IMR-90 (cell line): ENCODE measurements at regions not wholly inside any gene's neighbourhood (a gene's known extent, or its start where the extent isn't known, plus 50 kb on each side); places are given as distances from the start of the nearest gene placed in this dataset.

Experiments
- ATAC-seq: fragments of 200-7000 bp; cut with Tn5 transposase; 2 replicates; pipeline ENCODE4 v1.9.1; 2020; ENCODE audit warnings: low read depth, mild to moderate bottlenecking, moderate library complexity
- BruUV-seq: library from RNA; stranded (reverse); fragments of 400-500 nt; replicated peaks from 2 replicates; lab custom pipeline; 2021; lab: Mats Ljungman, UMichigan
- CTCF ChIA-PET: fragments of 300-600 bp; formaldehyde crosslinking; extraction: SDS; loops from one replicate; lab custom pipeline; 2021; ENCODE audit warnings: antibody characterized with exemption; lab: Yijun Ruan, JAX
- POLR2A ChIA-PET: fragments of 300-600 bp; sonication (Branson Sonifier 250); formaldehyde crosslinking; loops from one replicate; lab custom pipeline; 2022; ENCODE audit warnings: antibody characterized with exemption; ENCODE audit not compliant: unreplicated experiment; lab: Charles Lee
- DNase-seq: peaks from one replicate; pipeline ENCODE4 v3.0.0; 2013
- H2AFZ ChIP-seq: replicated peaks from 2 replicates; pipeline ENCODE3; 2013; ENCODE audit warnings: low read length, mild to moderate bottlenecking; ENCODE audit not compliant: poor library complexity
- H2AK5ac ChIP-seq: 2 replicates; pipeline ENCODE4 v1.6.1; 2013; ENCODE audit warnings: low read depth, low read length, inconsistent platforms
- H2AK9ac ChIP-seq: replicated peaks from 2 replicates; pipeline ENCODE3; 2013; ENCODE audit warnings: mild to moderate bottlenecking, low read depth, low read length, moderate library complexity; ENCODE audit not compliant: poor library complexity
- H2BK120ac ChIP-seq: 2 replicates; pipeline ENCODE4 v1.6.1; 2013; ENCODE audit warnings: low read depth, low read length, inconsistent platforms
- H2BK15ac ChIP-seq: 3 replicates; pipeline ENCODE4 v1.6.1; 2013; ENCODE audit warnings: low read depth, low read length, inconsistent platforms
- H2BK20ac ChIP-seq: 2 replicates; pipeline ENCODE4 v1.6.1; 2013; ENCODE audit warnings: low read depth, mild to moderate bottlenecking, inconsistent platforms, low read length, moderate library complexity
- H2BK5ac ChIP-seq: 2 replicates; pipeline ENCODE4 v1.6.1; 2013; ENCODE audit warnings: mild to moderate bottlenecking, low read depth, low read length, inconsistent platforms; ENCODE audit not compliant: poor library complexity, severe bottlenecking
- H3K14ac ChIP-seq: replicated peaks from 2 replicates; pipeline ENCODE4 v1.6.1; 2013; ENCODE audit warnings: low read depth, low read length, inconsistent platforms
- H3K18ac ChIP-seq: 2 replicates; pipeline ENCODE4 v1.6.1; 2013; ENCODE audit warnings: low read depth, low read length, control low read depth
- H3K23ac ChIP-seq: 2 replicates; pipeline ENCODE4 v1.6.1; 2013; ENCODE audit warnings: low read depth, low read length, inconsistent platforms
- H3K27ac ChIP-seq: 2 replicates; pipeline ENCODE4 v1.5.1; 2013; ENCODE audit warnings: mild to moderate bottlenecking, control low read depth, low read length; ENCODE audit not compliant: insufficient read depth
- H3K27me3 ChIP-seq: 2 replicates; pipeline ENCODE4 v1.6.1; 2013; ENCODE audit warnings: low read length; ENCODE audit not compliant: control insufficient read depth, insufficient read depth
- H3K36me3 ChIP-seq: 2 replicates; pipeline ENCODE4 v1.6.1; 2013; ENCODE audit warnings: low read length, mixed read lengths; ENCODE audit not compliant: control insufficient read depth, insufficient read depth
- H3K4ac ChIP-seq: 2 replicates; pipeline ENCODE4 v1.6.1; 2013; ENCODE audit warnings: low read depth, low read length, inconsistent platforms
- H3K4me1 ChIP-seq: 2 replicates; pipeline ENCODE4 v1.6.1; 2013; ENCODE audit warnings: low read length, mixed read lengths; ENCODE audit not compliant: control insufficient read depth, insufficient read depth
- H3K4me2 ChIP-seq: 2 replicates; pipeline ENCODE4 v1.6.1; 2013; ENCODE audit warnings: low read depth, mild to moderate bottlenecking, control low read depth, low read length, moderate library complexity
- H3K4me3 ChIP-seq: 2 replicates; pipeline ENCODE4 v1.5.1; 2013; ENCODE audit warnings: low read depth, mild to moderate bottlenecking, control low read depth, low read length, moderate library complexity; ENCODE audit not compliant: insufficient read depth
- H3K56ac ChIP-seq: 2 replicates; pipeline ENCODE4 v1.6.1; 2013; ENCODE audit warnings: low read length, inconsistent platforms; ENCODE audit not compliant: insufficient read depth; ENCODE audit errors: extremely low read depth
- H3K79me1 ChIP-seq, 2 experiments: 2 replicates each; pipeline ENCODE4 v1.6.1; 2013; ENCODE audit warnings: low read length in 2 of 2, inconsistent platforms in 1 of 2, low read depth in 1 of 2
- H3K9ac ChIP-seq: 2 replicates; pipeline ENCODE4 v1.6.1; 2013; ENCODE audit warnings: low read depth, low read length, control low read depth
- H3K9me1 ChIP-seq: 2 replicates; pipeline ENCODE4 v1.6.1; 2013; ENCODE audit warnings: low read length, inconsistent platforms; ENCODE audit not compliant: insufficient read depth
- H3K9me3 ChIP-seq: 2 replicates; pipeline ENCODE4 v1.6.1; 2013; ENCODE audit warnings: low read length; ENCODE audit not compliant: control insufficient read depth, insufficient read depth
- H4K20me1 ChIP-seq: 2 replicates; pipeline ENCODE4 v1.6.1; 2013; ENCODE audit warnings: low read length, inconsistent platforms; ENCODE audit not compliant: insufficient read depth
- H4K5ac ChIP-seq: 2 replicates; pipeline ENCODE4 v1.6.1; 2013; ENCODE audit warnings: mild to moderate bottlenecking, low read depth, low read length, control low read depth
- H4K8ac ChIP-seq, 2 experiments: 2 replicates each; pipeline ENCODE4 v1.6.1; 2013; ENCODE audit warnings: low read depth in 2 of 2, low read length in 2 of 2, control low read depth in 1 of 2, inconsistent platforms in 1 of 2
- H4K91ac ChIP-seq: 2 replicates; pipeline ENCODE4 v1.6.1; 2013; ENCODE audit warnings: low read depth, low read length, inconsistent platforms; ENCODE audit not compliant: insufficient read depth
- CEBPB ChIP-seq: IDR thresholded peaks from 2 replicates; pipeline ENCODE4 v1.6.1; 2012; ENCODE audit warnings: low read depth, low read length, improper control_type of control experiment
- CHD1 ChIP-seq: IDR thresholded peaks from 2 replicates; pipeline ENCODE4 v1.6.1; 2012; ENCODE audit warnings: low read depth, low read length, improper control_type of control experiment
- CTCF ChIP-seq: conservative IDR thresholded peaks from 2 replicates; pipeline ENCODE4 v1.5.1; 2012; ENCODE audit warnings: mild to moderate bottlenecking, low read depth, low read length, improper control_type of control experiment
- ELK1 ChIP-seq: fragments of 150-350 bp; IDR thresholded peaks from 2 replicates; pipeline ENCODE4 v1.6.1; 2016; ENCODE audit warnings: low read depth, mild to moderate bottlenecking, low read length, moderate library complexity, borderline replicate concordance
- FOS ChIP-seq: fragments of 150-350 bp; IDR thresholded peaks from 2 replicates; pipeline ENCODE4 v1.6.1; 2016; ENCODE audit warnings: low read depth, low read length
- MAZ ChIP-seq: IDR thresholded peaks from 2 replicates; pipeline ENCODE4 v1.6.1; 2012; ENCODE audit warnings: low read depth, mild to moderate bottlenecking, low read length, improper control_type of control experiment, moderate library complexity, borderline replicate concordance
- NFE2L2 ChIP-seq: fragments of 150-350 bp; IDR thresholded peaks from 2 replicates; pipeline ENCODE4 v1.6.1; 2016; ENCODE audit warnings: low read depth, mild to moderate bottlenecking, low read length
- POLR2A ChIP-seq: IDR thresholded peaks from 2 replicates; pipeline ENCODE4 v1.6.1; 2012; ENCODE audit warnings: mild to moderate bottlenecking, low read depth, low read length
- RAD21 ChIP-seq: IDR thresholded peaks from 2 replicates; pipeline ENCODE4 v1.6.1; 2012; ENCODE audit warnings: low read length, improper control_type of control experiment
- RCOR1 ChIP-seq: IDR thresholded peaks from 2 replicates; pipeline ENCODE4 v1.6.1; 2012; ENCODE audit warnings: mild to moderate bottlenecking, low read length, improper control_type of control experiment; ENCODE audit not compliant: insufficient replicate concordance
- RFX5 ChIP-seq: IDR thresholded peaks from 2 replicates; pipeline ENCODE4 v1.8.0; 2012; ENCODE audit warnings: low read depth, mild to moderate bottlenecking, low read length, moderate library complexity
- SMC3 ChIP-seq: fragments of 150-350 bp; IDR thresholded peaks from 2 replicates; pipeline ENCODE4 v1.6.1; 2016; ENCODE audit warnings: low read depth, mild to moderate bottlenecking, antibody characterized with exemption, low read length, moderate library complexity
- USF2 ChIP-seq: fragments of 150-350 bp; IDR thresholded peaks from 2 replicates; pipeline ENCODE4 v1.6.1; 2017; ENCODE audit warnings: mild to moderate bottlenecking, antibody characterized with exemption, low read length, low read depth
- whole genome bisulfite sequencing, 2 experiments: methylation state at CpG; one replicate each; pipeline versions ENCODE4 v1.1.5 to v1.1.7; 2013; ENCODE audit warnings: missing lambda C conversion rate in 2 of 2; ENCODE audit not compliant: insufficient read length in 1 of 2; ENCODE audit errors: extremely low coverage in 2 of 2; 5-methylcytosine and 5-hydroxymethylcytosine counted together
- dilution Hi-C: fragments of 300-500 bp; cut with HindIII; formaldehyde crosslinking; loops from one replicate; pipeline ENCODE4 v1.14.3; 2018; ENCODE audit warnings: low sequenced_read_pairs; ENCODE audit not compliant: unreplicated experiment
- in situ Hi-C: fragments of 300-500 bp; cut with MboI; formaldehyde crosslinking; loops from 3 replicates; pipeline ENCODE4 v1.14.3; 2019; ENCODE audit warnings: low sequenced_read_pairs, inconsistent platforms, mixed read lengths
- intact Hi-C: fragments of 100-400 bp; cut with micrococcal nuclease; formaldehyde crosslinking; loops from 2 replicates; pipeline ENCODE4 v1.10.0; 2022

- intact Hi-C loops (no loop called here), dilution Hi-C loops (no loop called here), in situ Hi-C loops (no loop called here)
- H3K4ac ChIP-seq: no peak overlapping the region
- H3K23ac ChIP-seq: no peak overlapping the region
- ChIA-PET POLR2A (no interaction called here), CTCF (no interaction called here)
- no peaks in the 10 kb centered on the region for H4K20me1 ChIP-seq
- H3K9me1 ChIP-seq: no peaks in the 10 kb centered on the region
- no peaks in the 10 kb centered on the region for H3K9me3 ChIP-seq
- ATAC-seq (no peak), DNase-seq (no peak)
- H4K91ac ChIP-seq: no peak overlapping the region
- no peak overlapping the region for H2BK120ac ChIP-seq
- no TSS peak for BruUV-seq
- H3K4me3 ChIP-seq: no peak overlapping the region
- H3K27me3 ChIP-seq: peaks cover 3% of the 10 kb centered on the region; the same call in 1 of the 2 replicates
- no peak overlapping the region for H4K8ac ChIP-seq
- no peak overlapping the region for H3K18ac ChIP-seq
- no peak overlapping the region for H2AK5ac ChIP-seq
- H3K4me1 ChIP-seq: no peaks in the 10 kb centered on the region
- H3K4me2 ChIP-seq: no peak overlapping the region
- no peak overlapping the region for H2BK15ac ChIP-seq
- TF ChIP-seq SMC3 (no peak), NFE2L2 (no peak), CHD1 (no peak), CEBPB (no peak), MAZ (no peak), CTCF (no peak), USF2 (no peak), RAD21 (no peak), RCOR1 (no peak), POLR2A (no peak), RFX5 (no peak), FOS (no peak), ELK1 (no peak)
- no peaks in the 10 kb centered on the region for H3K79me1 ChIP-seq
- no peak overlapping the region for H3K27ac ChIP-seq
- WGBS, 2 experiments: 97% methylated on average over 5 of the region's 13 CpGs; no CpG with 5 or more reads in 1 of the 2 experiments
- no peak overlapping the region for H2BK20ac ChIP-seq
- H2AK9ac ChIP-seq: no peak overlapping the region
- H3K14ac ChIP-seq: no peak overlapping the region
- H2BK5ac ChIP-seq: no peak overlapping the region
- H3K9ac ChIP-seq: no peak overlapping the region
- H3K36me3 ChIP-seq: no peaks in the 10 kb centered on the region
- H2AFZ ChIP-seq: no peak overlapping the region
- no peak overlapping the region for H3K56ac ChIP-seq
- H4K5ac ChIP-seq: no peak overlapping the region
Observed at GRCh38 chr17:20733923-20734322, 154.4 kb downstream of the CDRT15L2 start.
